NCI-H146 (cell line): ENCODE measurements at regions not wholly inside any gene's neighbourhood (a gene's known extent, or its start where the extent isn't known, plus 50 kb on each side); places are given as distances from the start of the nearest gene placed in this dataset.

ENCODE experiments used
- DNase-seq: peaks from one replicate; lab custom pipeline; 2025; lab: John Stamatoyannopoulos, UW

- no peak for DNase-seq
Observed at GRCh38 chr12:43011383-43011926, 421.9 kb upstream of the PRICKLE1 start.

GRCh38 chr12:43009846-43010240 lies 420.3 kb upstream of the PRICKLE1 start:
- DNase-seq, result no peak

GRCh38 chr12:43008953-43009845 lies 419.7 kb upstream of the PRICKLE1 start:
- DNase-seq, result no peak

- no peak for DNase-seq
Observed at GRCh38 chr12:43004908-43005307, 415.4 kb upstream of the PRICKLE1 start.

GRCh38 chr12:43004141-43004540 lies 414.6 kb upstream of the PRICKLE1 start:
- DNase-seq, result no peak

- no peak for DNase-seq
Observed at GRCh38 chr12:42996869-42997431, 407.4 kb upstream of the PRICKLE1 start.

GRCh38 chr12:42992826-42993225 lies 403.3 kb upstream of the PRICKLE1 start:
- DNase-seq, result no peak

GRCh38 chr12:42990387-42990786 lies 400.8 kb upstream of the PRICKLE1 start:
- DNase-seq, result no peak

GRCh38 chr12:42987216-42987650 lies 397.7 kb upstream of the PRICKLE1 start:
- peak; percentile 88 for DNase-seq

GRCh38 chr12:42985506-42985905 lies 396.0 kb upstream of the PRICKLE1 start:
- peak; percentile 53 for DNase-seq

GRCh38 chr12:42982828-42983227 lies 393.3 kb upstream of the PRICKLE1 start:
- DNase-seq, result no peak

- no peak for DNase-seq
Observed at GRCh38 chr12:42981379-42981778, 391.8 kb upstream of the PRICKLE1 start.

GRCh38 chr12:42980441-42980840 lies 390.9 kb upstream of the PRICKLE1 start:
- DNase-seq, result no peak

- DNase-seq, result no peak
Observed at GRCh38 chr12:42979746-42980145, 390.2 kb upstream of the PRICKLE1 start.

- DNase-seq, result no peak
Observed at GRCh38 chr12:42978708-42979107, 389.2 kb upstream of the PRICKLE1 start.

GRCh38 chr12:42977451-42978230 lies 388.1 kb upstream of the PRICKLE1 start:
- DNase-seq, result no peak

- no peak for DNase-seq
Observed at GRCh38 chr12:42976620-42977019, 387.1 kb upstream of the PRICKLE1 start.

GRCh38 chr12:42976122-42976521 lies 386.6 kb upstream of the PRICKLE1 start:
- DNase-seq, result no peak

- no peak for DNase-seq
Observed at GRCh38 chr12:42969355-42969754, 379.8 kb upstream of the PRICKLE1 start.

GRCh38 chr12:42968426-42968825 lies 378.9 kb upstream of the PRICKLE1 start:
- DNase-seq, result no peak

GRCh38 chr12:42967850-42968249 lies 378.3 kb upstream of the PRICKLE1 start:
- DNase-seq, result no peak

- DNase-seq, result no peak
Observed at GRCh38 chr12:42963988-42964387, 374.4 kb upstream of the PRICKLE1 start.
